ENCODE measurements at regions not wholly inside any gene's neighbourhood (a gene's known extent, or its start where the extent isn't known, plus 50 kb on each side); places are given as distances from the start of the nearest gene placed in this dataset.

- TF ChIP-seq MYC (IDR thresholded peaks at IDR 0.05; ENCODE audit: low read depth, low read length) = no peak
- TF ChIP-seq POLR2A (IDR thresholded peaks at IDR 0.05; ENCODE audit: extremely low read depth, insufficient read length) = no peak
- TF ChIP-seq CTCF (IDR thresholded peaks at IDR 0.05; ENCODE audit: low read depth, low read length) = no peak
- TF ChIP-seq MAX (IDR thresholded peaks at IDR 0.05; ENCODE audit: low read depth, low read length) = no peak
- no peak for DNase-seq (ENCODE audit: low read depth)
- H3K4me3 ChIP-seq (ENCODE audit: low read depth, low read length) = no peak overlapping the region
Observed at GRCh38 chr12:24551163-24551786, 397.6 kb downstream of the BCAT1 start.

- no peak overlapping the region for H3K4me3 ChIP-seq (ENCODE audit: low read depth, low read length)
- TF ChIP-seq MYC (IDR thresholded peaks at IDR 0.05; ENCODE audit: low read depth, low read length) = no peak
- TF ChIP-seq MAX (IDR thresholded peaks at IDR 0.05; ENCODE audit: low read depth, low read length) = no peak
- no peak for TF ChIP-seq POLR2A (IDR thresholded peaks at IDR 0.05; ENCODE audit: extremely low read depth, insufficient read length)
- TF ChIP-seq CTCF (IDR thresholded peaks at IDR 0.05; ENCODE audit: low read depth, low read length) = no peak
Observed at GRCh38 chr12:24550609-24551008, 398.3 kb downstream of the BCAT1 start.

GRCh38 chr12:24546661-24547060, 402.2 kb downstream of the BCAT1 start:
- H3K4me3 ChIP-seq (ENCODE audit: low read depth, low read length) = no peak overlapping the region
- TF ChIP-seq POLR2A (IDR thresholded peaks at IDR 0.05; ENCODE audit: extremely low read depth, insufficient read length) = no peak
- DNase-seq (ENCODE audit: low read depth) = no peak

More at GRCh38 chr12:24550609-24551008, 398.3 kb downstream of the BCAT1 start:
- DNase-seq (ENCODE audit: low read depth) = no peak

GRCh38 chr12:24546084-24546483, 402.8 kb downstream of the BCAT1 start:
- no peak overlapping the region for H3K4me3 ChIP-seq (ENCODE audit: low read depth, low read length)
- TF ChIP-seq MAX (IDR thresholded peaks at IDR 0.05; ENCODE audit: low read depth, low read length) (no peak), MYC (IDR thresholded peaks at IDR 0.05; ENCODE audit: low read depth, low read length) (no peak), POLR2A (IDR thresholded peaks at IDR 0.05; ENCODE audit: extremely low read depth, insufficient read length) (no peak), CTCF (IDR thresholded peaks at IDR 0.05; ENCODE audit: low read depth, low read length) (no peak)
- no peak for DNase-seq (ENCODE audit: low read depth)

GRCh38 chr12:24544368-24544767, 404.5 kb downstream of the BCAT1 start:
- no peak for DNase-seq (ENCODE audit: low read depth)
- TF ChIP-seq CTCF (IDR thresholded peaks at IDR 0.05; ENCODE audit: low read depth, low read length) (no peak), MAX (IDR thresholded peaks at IDR 0.05; ENCODE audit: low read depth, low read length) (no peak), MYC (IDR thresholded peaks at IDR 0.05; ENCODE audit: low read depth, low read length) (no peak), POLR2A (IDR thresholded peaks at IDR 0.05; ENCODE audit: extremely low read depth, insufficient read length) (no peak)
- H3K4me3 ChIP-seq (ENCODE audit: low read depth, low read length) = no peak overlapping the region

GRCh38 chr12:24541193-24541871, 407.6 kb downstream of the BCAT1 start:
- no peak for DNase-seq (ENCODE audit: low read depth)
- H3K4me3 ChIP-seq (ENCODE audit: low read depth, low read length) = no peak overlapping the region
- no peak for TF ChIP-seq MAX (IDR thresholded peaks at IDR 0.05; ENCODE audit: low read depth, low read length)
- no peak for TF ChIP-seq CTCF (IDR thresholded peaks at IDR 0.05; ENCODE audit: low read depth, low read length)
- TF ChIP-seq MYC (IDR thresholded peaks at IDR 0.05; ENCODE audit: low read depth, low read length) = no peak
- no peak for TF ChIP-seq POLR2A (IDR thresholded peaks at IDR 0.05; ENCODE audit: extremely low read depth, insufficient read length)

Data from NB4 (cell line).